ENCODE measurements at regions not wholly inside any gene's neighbourhood (a gene's known extent, or its start where the extent isn't known, plus 50 kb on each side); places are given as distances from the start of the nearest gene placed in this dataset.

GRCh38 chr6:170093658-170094596, 197.0 kb downstream of the DLL1 start:
- intact Hi-C loops (cut with micrococcal nuclease) = no loop called here
- no peak overlapping the region for H3K4me2 ChIP-seq (ENCODE audit: insufficient read depth, low read length)
- POLR2A ChIA-PET = interaction anchor here (0.6 kb wide), 1 partner anchor 12 kb away, joined by 3 read pairs; no protein-coding TSS in a partner anchor
- H3K4me3 ChIP-seq (replicated peaks in 1 of 3; ENCODE audit: insufficient read depth in 1 of 3, low read depth in 1 of 3, low read length in 3 of 3) = no peak overlapping the region
- CTCF ChIA-PET = no interaction called here
- dilution Hi-C loops (cut with MboI; ENCODE audit: extremely low pct_ligation_motif_present, low sequenced_read_pairs) = no loop called here
- no peaks in the 10 kb centered on the region for H3K9me1 ChIP-seq (replicated peaks; ENCODE audit: control insufficient read depth, extremely low read depth, insufficient read depth, low read length)
- DNase-seq (ENCODE audit: low read depth, low spot score) (no peak), FAIRE-seq (no peak)
- no peaks in the 10 kb centered on the region for H3K9me3 ChIP-seq (replicated peaks; ENCODE audit: control insufficient read depth, insufficient read depth, low read length)
- no peaks in the 10 kb centered on the region for H3K36me3 ChIP-seq (ENCODE audit: control insufficient read depth in 2 of 2, extremely low read depth in 1 of 2, insufficient read depth in 2 of 2, low read length in 2 of 2)
- no peak for TF ChIP-seq MYC (IDR thresholded peaks at IDR 0.05; ENCODE audit: low read depth, low read length)
- TF ChIP-seq CTCF (IDR thresholded peaks at IDR 0.05; ENCODE audit: extremely low read depth in 1 of 2, insufficient read depth in 1 of 2, low read depth in 1 of 2, low read length in 2 of 2) = no peak
- TF ChIP-seq MAX (IDR thresholded peaks at IDR 0.05; ENCODE audit: insufficient read depth, insufficient read length) = no peak
- TF ChIP-seq POLR2AphosphoS5 (IDR thresholded peaks at IDR 0.05; ENCODE audit: insufficient read depth, low read depth, low read length) = no peak
- no peak for TF ChIP-seq JUN (IDR thresholded peaks at IDR 0.05; ENCODE audit: borderline replicate concordance, insufficient read depth, insufficient read length, low read depth)
- TF ChIP-seq FOS (IDR thresholded peaks at IDR 0.05; ENCODE audit: borderline replicate concordance, insufficient read depth, low read length) = no peak
- no peak for TF ChIP-seq GATA2 (IDR thresholded peaks at IDR 0.05; ENCODE audit: insufficient read depth, insufficient read length, low read depth, low read length)
- TF ChIP-seq EZH2 (IDR thresholded peaks at IDR 0.05; ENCODE audit: borderline replicate concordance, low read depth, low read length, severe bottlenecking) = no peak
- no peak for TF ChIP-seq POLR2A (IDR thresholded peaks at IDR 0.05; ENCODE audit: low read depth, low read length)
- H3K79me2 ChIP-seq (ENCODE audit: control insufficient read depth, insufficient read depth, low read length) = no peaks in the 10 kb centered on the region
- no TSS peak for BruUV-seq (replicated peaks)
- H4K20me1 ChIP-seq (replicated peaks; ENCODE audit: control insufficient read depth, extremely low read depth, insufficient read depth, low read length) = no peaks in the 10 kb centered on the region
- no peaks in the 10 kb centered on the region for H3K4me1 ChIP-seq (ENCODE audit: control insufficient read depth, extremely low read depth, insufficient read depth, low read length)
- no peak overlapping the region for H3K27ac ChIP-seq (ENCODE audit: insufficient read depth, low read depth, low read length)
- no peaks in the 10 kb centered on the region for H3K27me3 ChIP-seq (ENCODE audit: control insufficient read depth in 2 of 2, insufficient read depth in 2 of 2, low read length in 2 of 2)
- no peak overlapping the region for H2AFZ ChIP-seq (ENCODE audit: low read depth, low read length)
- no peak overlapping the region for H3K9ac ChIP-seq (replicated peaks; ENCODE audit: extremely low read depth, insufficient read depth, low read length)
